ENCODE measurements at regions not wholly inside any gene's neighbourhood (a gene's known extent, or its start where the extent isn't known, plus 50 kb on each side); places are given as distances from the start of the nearest gene placed in this dataset.

GRCh38 chr1:162996261-162996660 lies 72.9 kb upstream of the RGS4 start:
- TF ChIP-seq POLR2A (IDR thresholded peaks at IDR 0.05; ENCODE audit: low read depth, low read length) = no peak
- TF ChIP-seq POLR2AphosphoS5 (IDR thresholded peaks at IDR 0.05; ENCODE audit: low read depth, low read length) = no peak
- no peak for TF ChIP-seq TAF1 (IDR thresholded peaks at IDR 0.05; ENCODE audit: low read depth, low read length)
- no peak for TF ChIP-seq SPI1 (IDR thresholded peaks at IDR 0.05; ENCODE audit: low read depth, low read length)
- no peak for TF ChIP-seq PAX5 (IDR thresholded peaks at IDR 0.05; ENCODE audit: insufficient read depth, low read length, severe bottlenecking)
- no peak for TF ChIP-seq POU2F2 (IDR thresholded peaks at IDR 0.05; ENCODE audit: low read depth, low read length)
